NT2/D1 (cell line): ENCODE measurements at regions not wholly inside any gene's neighbourhood (a gene's known extent, or its start where the extent isn't known, plus 50 kb on each side); places are given as distances from the start of the nearest gene placed in this dataset.

Experiments used
- DNase-seq: peaks from one replicate; pipeline ENCODE4 v3.0.0-alpha.2; 2011; ENCODE audit warnings: low read depth, low spot score
- H3K27me3 ChIP-seq: 2 replicates; pipeline ENCODE4 v1.6.0; 2011; ENCODE audit warnings: mild to moderate bottlenecking; ENCODE audit not compliant: insufficient read length, insufficient read depth
- H3K36me3 ChIP-seq: 2 replicates; pipeline ENCODE4 v1.6.1; 2011; ENCODE audit warnings: mild to moderate bottlenecking, low read length, mixed read lengths; ENCODE audit not compliant: insufficient read depth, insufficient read length
- H3K4me1 ChIP-seq: 2 replicates; pipeline ENCODE4 v1.5.1; 2011; ENCODE audit not compliant: insufficient read depth, insufficient read length
- H3K4me3 ChIP-seq: 2 replicates; pipeline ENCODE4 v1.5.1; 2011; ENCODE audit warnings: low read depth; ENCODE audit not compliant: insufficient read length
- H3K9ac ChIP-seq: 2 replicates; pipeline ENCODE4 v1.6.0; 2011; ENCODE audit warnings: low read depth; ENCODE audit not compliant: insufficient read length
- H3K9me3 ChIP-seq: 2 replicates; pipeline ENCODE4 v1.5.1; 2011; ENCODE audit warnings: mild to moderate bottlenecking, low read length; ENCODE audit not compliant: insufficient read depth
- SUZ12 ChIP-seq: IDR thresholded peaks from 2 replicates; pipeline ENCODE4 v1.6.1; 2011; ENCODE audit not compliant: insufficient read length, insufficient read depth; ENCODE audit errors: extremely low read depth
- YY1 ChIP-seq: IDR thresholded peaks from 2 replicates; pipeline ENCODE4 v1.6.1; 2011; ENCODE audit not compliant: insufficient read length, insufficient read depth
- ZNF274 ChIP-seq: IDR thresholded peaks from 2 replicates; pipeline ENCODE4 v1.6.1; 2011; ENCODE audit warnings: mild to moderate bottlenecking, low read depth, low read length

DNA sequence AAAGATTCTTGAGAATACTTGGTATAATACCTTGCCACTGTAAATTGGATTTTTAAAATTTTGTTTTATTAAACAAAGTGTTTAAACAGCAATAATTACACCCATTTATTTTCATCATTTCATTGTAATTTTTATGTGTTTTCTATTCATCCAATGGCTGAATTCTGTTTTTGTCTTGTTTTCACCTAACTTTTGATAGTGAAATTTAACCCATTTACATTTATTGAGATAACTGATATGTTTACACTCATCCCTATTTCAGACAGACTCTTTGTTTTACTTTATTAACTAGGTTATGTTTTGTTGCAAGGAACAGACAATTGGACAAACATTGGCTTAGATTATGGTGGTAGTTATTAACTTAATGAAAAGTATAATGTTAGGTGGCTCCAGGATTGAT lies 113.1 kb upstream of the REG3A start:
- H3K9ac ChIP-seq, result no peak overlapping the region
- H3K4me3 ChIP-seq, result no peak overlapping the region
- no peak for DNase-seq
- H3K4me1 ChIP-seq, result no peaks in the 10 kb centered on the region
- no peaks in the 10 kb centered on the region for H3K36me3 ChIP-seq
- peaks cover 12% of the 10 kb centered on the region for H3K9me3 ChIP-seq
- no peaks in the 10 kb centered on the region for H3K27me3 ChIP-seq
- TF ChIP-seq ZNF274, result no peak
- TF ChIP-seq YY1, result no peak
- TF ChIP-seq SUZ12, result no peak

DNA sequence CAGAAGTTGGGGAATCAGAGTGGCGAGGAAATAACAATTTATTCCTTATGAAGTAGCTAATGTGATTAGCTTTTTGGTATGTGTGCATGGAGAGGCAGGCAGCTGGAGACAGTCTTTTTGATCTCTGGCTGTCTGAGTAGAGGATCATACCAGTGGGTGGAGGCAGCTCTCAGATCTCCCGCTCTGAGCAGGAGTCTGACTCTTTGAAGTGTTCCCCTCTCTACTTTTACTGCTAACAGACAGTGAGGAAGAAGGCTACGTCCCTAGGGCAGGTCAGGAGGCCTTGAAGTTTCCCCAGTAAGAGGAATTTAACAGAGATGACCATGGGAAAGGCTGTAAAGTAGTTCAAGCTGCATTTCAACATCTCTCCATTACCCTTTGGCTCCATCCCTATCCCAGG lies 111.9 kb upstream of the REG3A start:
- no peaks in the 10 kb centered on the region for H3K4me1 ChIP-seq
- H3K36me3 ChIP-seq, result no peaks in the 10 kb centered on the region
- no peak overlapping the region for H3K9ac ChIP-seq
- H3K9me3 ChIP-seq, result peaks cover 12% of the 10 kb centered on the region
- DNase-seq, result no peak
- H3K4me3 ChIP-seq, result no peak overlapping the region
- TF ChIP-seq ZNF274 (no peak), YY1 (no peak), SUZ12 (no peak)
- no peaks in the 10 kb centered on the region for H3K27me3 ChIP-seq

GRCh38 chr2:79260848-79261247 lies 101.3 kb upstream of the REG3A start:
- no peaks in the 10 kb centered on the region for H3K27me3 ChIP-seq

GRCh38 chr2:79259959-79260358 lies 100.4 kb upstream of the REG3A start:
- DNase-seq, result no peak
- H3K4me1 ChIP-seq, result no peaks in the 10 kb centered on the region
- no peaks in the 10 kb centered on the region for H3K9me3 ChIP-seq
- TF ChIP-seq SUZ12 (no peak), YY1 (no peak), ZNF274 (no peak)
- no peak overlapping the region for H3K9ac ChIP-seq
- no peaks in the 10 kb centered on the region for H3K36me3 ChIP-seq
- no peaks in the 10 kb centered on the region for H3K27me3 ChIP-seq
- no peak overlapping the region for H3K4me3 ChIP-seq

More at GRCh38 chr2:79260848-79261247, 101.3 kb upstream of the REG3A start:
- H3K4me3 ChIP-seq, result no peak overlapping the region
- H3K9ac ChIP-seq, result no peak overlapping the region
- DNase-seq, result no peak
- H3K36me3 ChIP-seq, result no peaks in the 10 kb centered on the region
- no peaks in the 10 kb centered on the region for H3K9me3 ChIP-seq
- no peaks in the 10 kb centered on the region for H3K4me1 ChIP-seq
- TF ChIP-seq ZNF274, result no peak
- no peak for TF ChIP-seq YY1
- no peak for TF ChIP-seq SUZ12

GRCh38 chr2:79259296-79259695 lies 99.7 kb upstream of the REG3A start:
- Histone ChIP-seq H3K4me3 (no peak overlapping the region), H3K4me1 (no peaks in the 10 kb centered on the region), H3K9ac (no peak overlapping the region), H3K9me3 (no peaks in the 10 kb centered on the region), H3K36me3 (no peaks in the 10 kb centered on the region), H3K27me3 (no peaks in the 10 kb centered on the region)
- TF ChIP-seq SUZ12 (no peak), YY1 (no peak), ZNF274 (no peak)
- no peak for DNase-seq

DNA sequence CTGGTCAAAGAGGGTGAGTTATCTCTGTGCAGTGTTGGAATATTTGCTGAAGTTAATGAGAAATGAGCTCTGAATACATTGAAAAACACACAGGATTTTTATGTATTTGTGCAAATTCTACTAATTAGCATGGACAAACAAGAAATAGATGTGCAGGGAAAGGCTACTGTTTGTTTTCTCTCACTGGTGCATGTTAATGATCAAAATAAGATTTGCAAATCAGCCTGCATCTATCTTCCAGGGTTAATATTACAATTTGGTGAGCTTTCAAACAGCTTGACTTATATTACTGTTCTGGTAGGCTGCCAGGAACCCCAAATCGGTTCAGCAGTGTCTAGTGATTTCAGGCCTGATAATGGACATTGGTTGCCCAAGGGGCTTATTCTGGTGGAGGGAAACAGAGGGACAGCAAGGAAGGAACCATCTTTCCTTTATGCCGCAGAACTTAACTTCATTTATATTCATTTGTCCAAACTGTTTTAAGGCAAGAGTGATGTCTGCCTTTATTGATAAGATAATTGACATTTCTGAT lies 93.8 kb upstream of the REG3A start:
- Histone ChIP-seq H3K4me3 (no peak overlapping the region), H3K27me3 (no peaks in the 10 kb centered on the region), H3K4me1 (no peaks in the 10 kb centered on the region), H3K9ac (no peak overlapping the region), H3K9me3 (no peaks in the 10 kb centered on the region), H3K36me3 (no peaks in the 10 kb centered on the region)
- TF ChIP-seq SUZ12 (no peak), YY1 (no peak), ZNF274 (no peak)
- DNase-seq, result no peak

DNA sequence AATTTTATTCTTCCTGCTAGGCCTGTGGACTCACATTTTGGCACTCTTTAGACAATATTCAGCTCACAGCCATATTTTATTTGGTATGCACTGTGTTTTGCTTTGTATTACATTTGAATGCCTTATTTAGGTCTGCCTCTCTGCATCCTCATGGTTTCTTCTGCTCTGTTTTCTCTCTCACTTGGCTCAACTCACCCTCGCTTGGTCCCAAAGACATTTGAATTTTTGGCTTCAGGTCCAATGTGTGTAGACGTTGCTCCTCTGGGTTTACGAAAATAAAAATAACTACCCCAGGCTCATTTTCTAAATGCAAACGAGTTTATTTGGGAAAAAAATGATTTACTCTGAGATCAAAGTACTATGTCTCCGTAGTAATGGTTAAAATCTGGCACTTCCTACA lies 91.1 kb upstream of the REG3A start:
- Histone ChIP-seq H3K4me3 (no peak overlapping the region), H3K9ac (no peak overlapping the region), H3K36me3 (no peaks in the 10 kb centered on the region), H3K9me3 (no peaks in the 10 kb centered on the region), H3K4me1 (no peaks in the 10 kb centered on the region), H3K27me3 (no peaks in the 10 kb centered on the region)
- no peak for DNase-seq
- TF ChIP-seq SUZ12, result no peak
- no peak for TF ChIP-seq ZNF274
- TF ChIP-seq YY1, result no peak
